Kidney (tissue), 13 donors: ENCODE measurements at regions not wholly inside any gene's neighbourhood (a gene's known extent, or its start where the extent isn't known, plus 50 kb on each side); places are given as distances from the start of the nearest gene placed in this dataset.

Source experiments
- DNase-seq, 5 donors: peaks; one replicate each; pipeline ENCODE4 v3.0.0-alpha.2; 2013 to 2020
- FAIRE-seq: peaks from 2 replicates; lab custom pipeline; 2012; peaks lifted over from hg19 to GRCh38; lab: Jason Lieb, UNC
- H3K27ac ChIP-seq, 2 donors: one replicate each; pipeline ENCODE4 v1.7.0; 2013; ENCODE audit warnings: low read depth in 2 of 2, low read length in 2 of 2, inconsistent platforms in 1 of 2
- H3K27me3 ChIP-seq: one replicate; pipeline ENCODE4 v1.7.1; 2013; ENCODE audit warnings: low read length, inconsistent platforms; ENCODE audit not compliant: control insufficient read depth, insufficient read depth
- H3K36me3 ChIP-seq, 3 donors: one replicate each; pipeline versions ENCODE4 v1.7.0 to v1.7.1; 2013; ENCODE audit warnings: low read length in 3 of 3, control low read depth in 1 of 3, inconsistent platforms in 1 of 3; ENCODE audit not compliant: insufficient read depth in 3 of 3, control insufficient read depth in 2 of 3
- H3K4me1 ChIP-seq, 3 donors: one replicate each; pipeline versions ENCODE4 v1.7.0 to v1.7.1; 2013; ENCODE audit warnings: low read length in 3 of 3, inconsistent platforms in 1 of 3, low read depth in 1 of 3; ENCODE audit not compliant: control insufficient read depth in 2 of 3, insufficient read depth in 2 of 3
- H3K4me3 ChIP-seq, 3 donors: one replicate each; pipeline versions ENCODE4 v1.7.0 to v1.8.1; 2013; ENCODE audit warnings: low read length in 3 of 3, control low read depth in 1 of 3, inconsistent platforms in 1 of 3
- H3K9ac ChIP-seq, 3 donors: one replicate each; pipeline versions ENCODE4 v1.7.0 to v1.7.1; 2013; ENCODE audit warnings: low read length in 3 of 3, control low read depth in 1 of 3, inconsistent platforms in 1 of 3
- H3K9me3 ChIP-seq, 3 donors: one replicate each; pipeline versions ENCODE4 v1.7.0 to v1.7.1; 2013; ENCODE audit warnings: low read length in 3 of 3, control low read depth in 1 of 3, inconsistent platforms in 1 of 3; ENCODE audit not compliant: control insufficient read depth in 2 of 3, insufficient read depth in 1 of 3
- CTCF ChIP-seq: IDR thresholded peaks from 3 replicates; pipeline ENCODE4 v1.5.1; 2012; ENCODE audit warnings: mild to moderate bottlenecking, moderate library complexity, borderline replicate concordance; ENCODE audit not compliant: insufficient read depth; ENCODE audit errors: extremely low read depth
- intact Hi-C: fragments of 100-400 bp; cut with DNase I; formaldehyde crosslinking; loops from one replicate; pipeline ENCODE4 v1.11.1; 2022
- donor health status: control.
- donor health status: control.
- donor health status: control.
- donor health status: control.
- donor health status: control.
- donor health status: DM: yes; HTN: yes; CAD: no.
- donor health status: Normal renal cell carcinoma (clear cell type).

DNA sequence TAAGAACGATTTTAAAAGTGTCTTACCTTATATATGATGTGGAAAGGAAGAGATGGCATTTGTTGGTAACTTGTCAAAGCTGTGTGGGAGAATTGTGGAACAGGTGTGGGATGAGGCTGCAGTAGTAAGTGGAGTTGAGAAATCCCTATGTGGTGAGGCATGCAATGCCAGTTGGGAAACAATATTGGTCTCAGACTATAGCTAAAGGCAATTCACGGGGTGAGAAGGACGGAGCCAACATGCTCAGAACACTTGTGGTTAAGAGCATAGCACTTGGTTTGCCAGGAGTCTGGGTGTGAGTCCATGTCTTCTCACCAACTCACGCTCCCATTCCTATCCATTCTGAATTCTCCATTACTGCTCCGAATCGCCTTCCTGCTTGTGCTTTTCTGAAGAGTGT, 615.6 kb upstream of the ADAMTS9 start:
- FAIRE-seq (no peak), DNase-seq (no peak)
- TF ChIP-seq CTCF = no peak
- intact Hi-C loops = no loop called here
- H3K4me3 ChIP-seq = no peak overlapping the region
- H3K9ac ChIP-seq = no peak overlapping the region
- H3K9me3 ChIP-seq = no peaks in the 10 kb centered on the region
- no peaks in the 10 kb centered on the region for H3K36me3 ChIP-seq
- H3K4me1 ChIP-seq = no peaks in the 10 kb centered on the region
- H3K27me3 ChIP-seq = no peaks in the 10 kb centered on the region
- H3K27ac ChIP-seq = no peak overlapping the region

DNA sequence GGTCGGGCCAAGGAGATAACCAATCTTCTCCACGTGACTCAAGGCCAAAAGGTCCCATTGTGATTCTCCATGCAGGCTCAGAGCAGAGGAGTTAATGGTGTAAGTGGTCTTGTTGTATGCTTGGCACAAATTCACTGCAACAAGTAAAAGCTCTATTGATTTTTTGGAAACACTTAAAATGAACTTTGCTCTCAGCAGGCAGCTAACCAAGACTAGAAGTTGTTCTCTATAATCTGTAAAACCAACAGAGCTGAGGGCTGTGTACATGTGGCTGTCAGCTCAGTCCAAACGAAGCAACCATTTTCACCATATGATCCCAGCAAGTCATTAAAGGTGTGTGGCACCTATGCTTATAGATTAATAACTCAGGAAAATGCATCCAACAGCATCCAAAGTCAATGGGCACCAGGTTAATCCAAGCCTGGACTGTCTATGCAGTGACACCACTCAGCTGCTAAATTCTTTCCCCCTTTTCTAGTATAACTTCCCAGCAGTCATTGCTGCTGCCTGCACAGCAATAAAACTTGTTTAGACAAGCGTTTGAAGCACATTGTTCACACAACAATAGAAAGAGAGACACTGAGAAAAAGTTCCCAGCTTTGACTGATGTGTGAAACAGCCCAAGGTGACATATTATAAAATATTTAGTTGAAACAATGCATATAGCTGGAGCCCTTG, 603.8 kb upstream of the ADAMTS9 start:
- Histone ChIP-seq H3K9ac (no peak overlapping the region), H3K4me3 (no peak overlapping the region), H3K4me1 (no peaks in the 10 kb centered on the region), H3K9me3 (no peaks in the 10 kb centered on the region), H3K27ac (no peak overlapping the region), H3K27me3 (no peaks in the 10 kb centered on the region), H3K36me3 (no peaks in the 10 kb centered on the region)
- intact Hi-C loops = no loop called here
- TF ChIP-seq CTCF = no peak
- DNase-seq (no peak), FAIRE-seq (no peak)

GRCh38 chr3:65288776-65289175, 601.0 kb upstream of the ADAMTS9 start:
- DNase-seq = no peak
- no peak overlapping the region for H3K27ac ChIP-seq
- no peaks in the 10 kb centered on the region for H3K27me3 ChIP-seq
- intact Hi-C loops = no loop called here
- no peaks in the 10 kb centered on the region for H3K4me1 ChIP-seq
- no peak for TF ChIP-seq CTCF
- H3K9ac ChIP-seq = no peak overlapping the region
- H3K4me3 ChIP-seq = no peak overlapping the region
- no peak for FAIRE-seq
- no peaks in the 10 kb centered on the region for H3K36me3 ChIP-seq
- H3K9me3 ChIP-seq = no peaks in the 10 kb centered on the region

DNA sequence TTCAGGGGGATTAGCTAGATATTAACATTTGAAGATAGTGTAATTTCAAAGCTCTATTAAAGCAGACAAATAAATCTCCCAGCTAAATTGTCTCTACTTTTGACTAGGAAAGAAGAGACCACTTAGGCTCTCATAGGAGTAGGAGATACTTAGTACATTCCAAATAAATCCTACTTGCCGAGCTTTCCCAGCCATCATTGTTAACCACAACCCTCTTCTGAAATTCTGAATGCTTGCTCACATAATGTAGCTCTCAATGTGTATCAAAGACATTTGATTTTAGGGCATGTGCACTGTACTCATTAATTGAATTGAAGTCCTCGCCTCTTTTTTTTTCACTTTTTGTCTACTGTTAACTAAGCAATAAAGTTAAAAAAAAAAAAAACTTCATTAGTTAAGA, 598.2 kb upstream of the ADAMTS9 start:
- no peaks in the 10 kb centered on the region for H3K27me3 ChIP-seq
- no peaks in the 10 kb centered on the region for H3K4me1 ChIP-seq
- TF ChIP-seq CTCF = no peak
- H3K9me3 ChIP-seq = no peaks in the 10 kb centered on the region
- no peaks in the 10 kb centered on the region for H3K36me3 ChIP-seq
- FAIRE-seq (no peak), DNase-seq (no peak)
- H3K4me3 ChIP-seq = no peak overlapping the region
- intact Hi-C loops = no loop called here
- no peak overlapping the region for H3K27ac ChIP-seq
- no peak overlapping the region for H3K9ac ChIP-seq
